DND-41 (cell line): ENCODE measurements at regions not wholly inside any gene's neighbourhood (a gene's known extent, or its start where the extent isn't known, plus 50 kb on each side); places are given as distances from the start of the nearest gene placed in this dataset.
"Not testable (repeated sequence)": the region's sequence is repeated elsewhere in the genome, so short reads cannot be mapped to it uniquely, and the experiment has no call there.

Experiments
- ATAC-seq: fragments of 200-7000 bp; cut with Tn5 transposase; 3 replicates; pipeline ENCODE4 v1.9.1; 2021; ENCODE audit warnings: low read depth; ENCODE audit not compliant: insufficient read depth
- DNase-seq: peaks from one replicate; pipeline ENCODE4 v3.0.0-alpha.2; 2020
- H2AFZ ChIP-seq: 2 replicates; pipeline ENCODE4 v1.6.0; 2012; ENCODE audit warnings: low read depth, low read length
- H3K27ac ChIP-seq: 2 replicates; pipeline ENCODE4 v1.5.1; 2012; ENCODE audit warnings: low read length, inconsistent platforms
- H3K27me3 ChIP-seq: fragments of 200-600 bp; sonication (generic); 2 replicates; pipeline ENCODE4 v1.6.0; 2012; ENCODE audit warnings: low read length, mild to moderate bottlenecking, inconsistent platforms; ENCODE audit not compliant: insufficient read depth, poor library complexity
- H3K36me3 ChIP-seq: 2 replicates; pipeline ENCODE4 v1.5.1; 2012; ENCODE audit warnings: low read length, inconsistent platforms; ENCODE audit not compliant: insufficient read depth
- H3K4me1 ChIP-seq: 2 replicates; pipeline ENCODE4 v1.5.1; 2012; ENCODE audit warnings: mild to moderate bottlenecking, low read length; ENCODE audit not compliant: insufficient read depth
- H3K4me2 ChIP-seq: 2 replicates; pipeline ENCODE4 v1.6.0; 2012; ENCODE audit warnings: mild to moderate bottlenecking, moderate library complexity, low read length, inconsistent platforms; ENCODE audit not compliant: insufficient read depth
- H3K4me3 ChIP-seq, 2 experiments: fragments of 200-600 bp in 1 of 2; shearing (Covaris generic) in 1 of 2; 2 replicates each; pipeline ENCODE4 v1.5.1; 2012 to 2016; ENCODE audit warnings: inconsistent platforms in 2 of 2, low read length in 2 of 2, mild to moderate bottlenecking in 2 of 2, low read depth in 1 of 2, moderate library complexity in 1 of 2
- H3K79me2 ChIP-seq: 2 replicates; pipeline ENCODE4 v1.6.0; 2012; ENCODE audit warnings: low read length, inconsistent platforms; ENCODE audit not compliant: insufficient read depth
- H3K9ac ChIP-seq: 2 replicates; pipeline ENCODE4 v1.6.0; 2012; ENCODE audit warnings: low read depth, mild to moderate bottlenecking, inconsistent platforms, low read length, moderate library complexity
- H3K9me3 ChIP-seq: 2 replicates; pipeline ENCODE4 v1.5.1; 2012; ENCODE audit warnings: low read length, moderate library complexity, mild to moderate bottlenecking, inconsistent platforms; ENCODE audit not compliant: insufficient read depth, severe bottlenecking
- H4K20me1 ChIP-seq: 2 replicates; pipeline ENCODE4 v1.6.0; 2012; ENCODE audit warnings: low read length; ENCODE audit not compliant: insufficient read depth
- CTCF ChIP-seq: IDR thresholded peaks from 2 replicates; pipeline ENCODE4 v1.5.1; 2012; ENCODE audit warnings: borderline replicate concordance, low read length, moderate library complexity, mild to moderate bottlenecking; ENCODE audit not compliant: poor library complexity, severe bottlenecking; ENCODE audit errors: extremely low read depth
- EZH2 ChIP-seq: IDR thresholded peaks from 3 replicates; pipeline ENCODE4 v1.6.1; 2012; ENCODE audit warnings: borderline replicate concordance, low read depth, mild to moderate bottlenecking, moderate library complexity, low read length, inconsistent platforms; ENCODE audit not compliant: severe bottlenecking

GRCh38 chr2:130252880-130253645 lies 54.8 kb upstream of the TUBA3E start:
- no peak for ATAC-seq
- TF ChIP-seq EZH2 (no peak), CTCF (no peak)
- Histone ChIP-seq H3K79me2 (no peaks in the 10 kb centered on the region), H4K20me1 (no peaks in the 10 kb centered on the region), H3K4me1 (no peaks in the 10 kb centered on the region), H3K27ac (no peak overlapping the region), H2AFZ (no peak overlapping the region), H3K36me3 (no peaks in the 10 kb centered on the region), H3K9ac (no peak overlapping the region), H3K9me3 (no peaks in the 10 kb centered on the region), H3K27me3 (peaks cover 10% of the 10 kb centered on the region), H3K4me3 (no peak overlapping the region), H3K4me2 (no peak overlapping the region)
- no peak for DNase-seq

GRCh38 chr2:130251873-130252620 lies 53.8 kb upstream of the TUBA3E start:
- no peak overlapping the region for H3K4me3 ChIP-seq
- no peak for DNase-seq
- no peak overlapping the region for H3K4me2 ChIP-seq
- H3K79me2 ChIP-seq, result no peaks in the 10 kb centered on the region
- no peak overlapping the region for H3K27ac ChIP-seq
- H2AFZ ChIP-seq, result no peak overlapping the region
- no peak overlapping the region for H3K9ac ChIP-seq
- peaks cover 6% of the 10 kb centered on the region for H3K27me3 ChIP-seq
- H3K9me3 ChIP-seq, result no peaks in the 10 kb centered on the region
- no peaks in the 10 kb centered on the region for H3K4me1 ChIP-seq
- TF ChIP-seq CTCF (no peak), EZH2 (no peak)
- H3K36me3 ChIP-seq, result no peaks in the 10 kb centered on the region
- H4K20me1 ChIP-seq, result no peaks in the 10 kb centered on the region
- ATAC-seq, result no peak

GRCh38 chr2:130251535-130251872 lies 53.3 kb upstream of the TUBA3E start:
- no peak overlapping the region for H2AFZ ChIP-seq

GRCh38 chr2:130248355-130248754 lies 50.1 kb upstream of the TUBA3E start:
- not testable (repeated sequence) for H3K79me2 ChIP-seq, H2AFZ ChIP-seq, DNase-seq, H3K27me3 ChIP-seq, H3K9ac ChIP-seq, H3K36me3 ChIP-seq, ATAC-seq, H3K4me1 ChIP-seq, H4K20me1 ChIP-seq, H3K4me2 ChIP-seq, H3K9me3 ChIP-seq, H3K27ac ChIP-seq, H3K4me3 ChIP-seq

More at GRCh38 chr2:130251535-130251872, 53.3 kb upstream of the TUBA3E start:
- no peaks in the 10 kb centered on the region for H3K9me3 ChIP-seq
- H3K27ac ChIP-seq, result no peak overlapping the region
- H3K36me3 ChIP-seq, result no peaks in the 10 kb centered on the region
- no peak overlapping the region for H3K9ac ChIP-seq
- H3K27me3 ChIP-seq, result peaks cover 6% of the 10 kb centered on the region
- peak; percentile 61 for ATAC-seq
- H3K79me2 ChIP-seq, result no peaks in the 10 kb centered on the region
- no peak overlapping the region for H3K4me3 ChIP-seq
- H4K20me1 ChIP-seq, result no peaks in the 10 kb centered on the region
- H3K4me2 ChIP-seq, result no peak overlapping the region
- no peak for TF ChIP-seq EZH2
- TF ChIP-seq CTCF, result no peak
- DNase-seq, result peak; percentile 10
- H3K4me1 ChIP-seq, result no peaks in the 10 kb centered on the region
